ENCODE measurements at regions not wholly inside any gene's neighbourhood (a gene's known extent, or its start where the extent isn't known, plus 50 kb on each side); places are given as distances from the start of the nearest gene placed in this dataset.

GRCh38 chr1:244945109-244945671 lies 80.8 kb upstream of the HNRNPU start:
- H3K27ac Mint-ChIP-seq, result no peak overlapping the region
- H3K4me3 ChIP-seq, result no peak overlapping the region
- DNase-seq (ENCODE audit: low spot score), result no peak
- H4K20me1 ChIP-seq (replicated peaks; ENCODE audit: insufficient read depth), result no peaks in the 10 kb centered on the region
- no peaks in the 10 kb centered on the region for H3K36me3 ChIP-seq (ENCODE audit: insufficient read depth)
- no peaks in the 10 kb centered on the region for H3K4me1 Mint-ChIP-seq
- TF ChIP-seq ZNF462 (CRISPR knock-in tag; IDR thresholded peaks at IDR 0.05), result no peak
- no peak for ATAC-seq
- H3K4me2 ChIP-seq, result no peak overlapping the region
- no peaks in the 10 kb centered on the region for H3K27me3 Mint-ChIP-seq (ENCODE audit: insufficient read depth, low read depth, poor library complexity)
- no peaks in the 10 kb centered on the region for H3K36me3 Mint-ChIP-seq (ENCODE audit: low read depth)
- H3K4me3 Mint-ChIP-seq, result no peak overlapping the region
- H3K79me2 ChIP-seq (replicated peaks; ENCODE audit: insufficient read depth), result no peaks in the 10 kb centered on the region
- H3K9me2 ChIP-seq (ENCODE audit: insufficient read depth), result 0 out of 2 replicates have a peak, but pooled peaks cover 4% of the 10 kb centered on the region
- no peaks in the 10 kb centered on the region for H3K4me1 ChIP-seq (ENCODE audit: insufficient read depth)
- no peak overlapping the region for H2AFZ ChIP-seq
- no peaks in the 10 kb centered on the region for H3K9me3 Mint-ChIP-seq
- H3K27me3 ChIP-seq (ENCODE audit: insufficient read depth), result no peaks in the 10 kb centered on the region
- no peaks in the 10 kb centered on the region for H3F3A ChIP-seq (replicated peaks; ENCODE audit: low read depth)
- H3K27ac ChIP-seq (ENCODE audit: low read depth), result no peak overlapping the region

- Histone ChIP-seq H3K4me1 (ENCODE audit: insufficient read depth) (no peaks in the 10 kb centered on the region), H4K20me1 (replicated peaks; ENCODE audit: insufficient read depth) (no peaks in the 10 kb centered on the region), H3K79me2 (replicated peaks; ENCODE audit: insufficient read depth) (no peaks in the 10 kb centered on the region), H3F3A (replicated peaks; ENCODE audit: low read depth) (no peaks in the 10 kb centered on the region), H3K36me3 (ENCODE audit: insufficient read depth) (no peaks in the 10 kb centered on the region), H3K27ac (ENCODE audit: low read depth) (no peak overlapping the region), H2AFZ (no peak overlapping the region), H3K27me3 (ENCODE audit: insufficient read depth) (no peaks in the 10 kb centered on the region), H3K4me2 (no peak overlapping the region), H3K4me3 (no peak overlapping the region), H3K9me2 (ENCODE audit: insufficient read depth) (0 out of 2 replicates have a peak, but pooled peaks cover 4% of the 10 kb centered on the region)
- H3K27me3 Mint-ChIP-seq (ENCODE audit: insufficient read depth, low read depth, poor library complexity), result no peaks in the 10 kb centered on the region
- H3K4me3 Mint-ChIP-seq, result no peak overlapping the region
- no peaks in the 10 kb centered on the region for H3K9me3 Mint-ChIP-seq
- ATAC-seq (no peak), DNase-seq (ENCODE audit: low spot score) (no peak)
- no peaks in the 10 kb centered on the region for H3K36me3 Mint-ChIP-seq (ENCODE audit: low read depth)
- H3K27ac Mint-ChIP-seq, result no peak overlapping the region
- no peaks in the 10 kb centered on the region for H3K4me1 Mint-ChIP-seq
- TF ChIP-seq POLR2AphosphoS5 (IDR thresholded peaks at IDR 0.05; ENCODE audit: low read depth) (no peak), ZNF114 (CRISPR knock-in tag; IDR thresholded peaks at IDR 0.05) (no peak), CREB1 (CRISPR knock-in tag; IDR thresholded peaks at IDR 0.05; ENCODE audit: low read depth) (no peak), EZH2phosphoT487 (IDR thresholded peaks at IDR 0.05; ENCODE audit: unreplicated experiment) (no peak), ZNF331 (CRISPR knock-in tag; IDR thresholded peaks at IDR 0.05; ENCODE audit: low read depth) (no peak), NANOG (IDR thresholded peaks at IDR 0.05; ENCODE audit: borderline replicate concordance) (no peak), REST (IDR thresholded peaks at IDR 0.05; ENCODE audit: unreplicated experiment) (no peak), STAT1 (IDR thresholded peaks at IDR 0.05; ENCODE audit: unreplicated experiment) (no peak), ETS1 (IDR thresholded peaks at IDR 0.05) (no peak), EZH2 (IDR thresholded peaks at IDR 0.05; ENCODE audit: low read depth, unreplicated experiment) (no peak), JUNB (IDR thresholded peaks at IDR 0.05; ENCODE audit: unreplicated experiment) (no peak)
Observed at GRCh38 chr1:244941121-244941520, 76.8 kb upstream of the HNRNPU start.
